CD4-positive, alpha-beta T cell treated with Interferon gamma for 1 hour (primary cell): ENCODE measurements at regions not wholly inside any gene's neighbourhood (a gene's known extent, or its start where the extent isn't known, plus 50 kb on each side); places are given as distances from the start of the nearest gene placed in this dataset.
"Not testable (repeated sequence)": the region's sequence is repeated elsewhere in the genome, so short reads cannot be mapped to it uniquely, and the experiment has no call there.

Source experiments
- DNase-seq: peaks from one replicate; pipeline ENCODE4 v3.0.0-alpha.2; 2020

DNA sequence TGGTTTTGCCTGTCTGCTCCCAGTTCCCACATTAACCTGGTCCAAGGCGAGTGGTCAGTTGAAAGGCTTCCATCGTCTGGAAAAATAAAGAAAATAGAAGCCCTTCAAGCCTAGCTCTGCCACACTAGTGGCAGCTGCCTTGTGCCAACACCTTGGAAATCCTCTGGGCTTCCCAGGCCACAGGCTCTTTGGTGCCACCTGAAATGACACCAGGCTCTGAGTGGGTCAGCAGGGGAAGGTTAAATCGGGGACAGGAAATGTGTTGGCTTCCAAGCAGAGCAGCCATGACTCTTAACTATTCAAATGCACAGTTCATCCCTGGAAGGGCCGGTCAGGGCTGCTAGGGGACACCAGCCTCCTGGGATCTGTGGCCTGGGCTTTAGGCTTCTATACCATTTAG, 558.7 kb downstream of the MATN1 start:
- no peak for DNase-seq

DNA sequence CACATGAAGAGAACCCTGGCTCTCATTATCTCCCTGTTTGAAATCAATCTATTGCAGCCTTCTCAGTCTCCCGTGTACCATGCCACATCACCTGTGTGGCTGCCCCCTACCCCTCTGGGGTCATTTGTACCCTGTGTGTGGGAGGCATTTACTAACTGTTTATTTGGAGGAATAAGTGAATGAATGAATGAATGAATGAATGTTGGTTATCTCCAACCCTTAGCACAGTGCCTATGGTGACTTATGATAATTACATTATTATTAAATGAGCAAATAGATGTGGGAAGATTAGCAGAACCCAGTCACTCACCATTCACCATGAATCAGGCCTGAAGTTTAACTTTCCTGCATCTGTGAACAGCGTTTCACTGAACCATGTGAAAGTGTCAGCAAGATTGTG, 560.8 kb downstream of the MATN1 start:
- DNase-seq, result no peak

DNA sequence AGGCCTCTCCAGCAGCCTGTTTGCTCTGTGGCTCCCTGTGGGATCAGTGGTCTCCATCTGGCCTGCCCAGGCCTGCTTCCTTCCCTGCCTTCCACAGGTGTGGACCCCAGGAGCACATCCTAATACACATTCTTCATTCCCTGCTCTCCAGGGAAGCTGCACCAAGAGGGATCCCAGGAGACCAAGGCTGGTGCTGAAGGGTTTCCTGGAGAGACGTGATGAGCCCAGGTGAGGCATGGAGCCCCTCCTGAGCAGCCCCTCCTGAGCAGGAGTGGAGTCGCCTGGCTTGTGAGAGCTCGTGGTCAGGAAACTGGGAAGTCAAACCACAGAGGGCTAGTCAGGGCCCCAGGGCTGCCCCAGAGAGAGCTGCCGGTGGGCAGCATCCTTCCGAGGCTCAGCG, 561.4 kb downstream of the MATN1 start:
- no peak for DNase-seq

DNA sequence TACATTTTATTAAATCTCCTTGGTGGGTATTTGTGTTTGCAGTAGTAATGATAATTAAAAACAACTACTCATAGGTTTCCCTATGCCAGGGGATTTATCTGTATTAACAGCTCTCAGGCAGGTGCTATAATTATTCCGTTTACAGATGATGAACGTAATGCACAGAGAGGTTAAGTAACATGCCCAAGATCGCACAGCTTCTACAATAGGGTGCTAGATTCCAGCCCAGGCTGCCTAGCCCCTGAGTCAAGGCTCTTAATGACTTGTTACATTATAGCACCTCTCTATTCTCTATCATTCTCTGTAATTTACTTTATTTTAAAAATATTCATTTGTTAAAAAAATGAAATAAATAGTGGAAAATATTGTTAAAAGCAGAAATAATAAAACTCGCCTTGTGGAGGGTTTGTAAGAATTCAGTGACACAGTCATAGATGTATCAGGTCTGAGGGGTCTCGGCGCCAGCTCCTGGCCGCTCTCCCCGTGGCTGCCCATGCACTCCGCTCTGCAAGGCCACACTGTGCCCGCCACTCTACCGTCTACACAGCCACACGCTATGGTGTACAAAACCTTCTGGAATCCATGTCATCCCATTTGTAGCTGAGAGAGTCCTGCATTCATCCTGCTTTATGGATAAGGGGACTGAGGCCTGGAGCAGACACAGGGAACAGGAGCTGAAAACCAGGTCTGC, 562.2 kb downstream of the MATN1 start:
- no peak for DNase-seq

DNA sequence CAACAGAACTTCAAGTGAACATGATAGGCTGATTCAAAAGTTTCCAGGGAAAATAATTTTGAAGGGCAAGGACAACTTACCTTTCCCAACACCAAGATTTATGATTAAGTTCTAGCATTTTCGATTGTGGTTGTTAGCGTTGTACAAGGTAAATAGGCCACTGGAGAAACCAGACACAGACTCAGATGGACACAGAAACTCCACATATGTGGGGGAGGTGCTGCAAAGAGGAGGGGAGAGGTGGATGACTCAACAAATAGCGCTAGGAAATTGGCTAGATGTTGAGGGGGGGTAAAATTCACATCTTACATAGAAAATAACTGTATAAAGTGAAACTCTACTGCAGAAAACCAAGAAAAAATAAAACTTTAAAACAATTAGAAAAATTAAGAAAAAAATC, 564.4 kb downstream of the MATN1 start:
- no peak for DNase-seq

DNA sequence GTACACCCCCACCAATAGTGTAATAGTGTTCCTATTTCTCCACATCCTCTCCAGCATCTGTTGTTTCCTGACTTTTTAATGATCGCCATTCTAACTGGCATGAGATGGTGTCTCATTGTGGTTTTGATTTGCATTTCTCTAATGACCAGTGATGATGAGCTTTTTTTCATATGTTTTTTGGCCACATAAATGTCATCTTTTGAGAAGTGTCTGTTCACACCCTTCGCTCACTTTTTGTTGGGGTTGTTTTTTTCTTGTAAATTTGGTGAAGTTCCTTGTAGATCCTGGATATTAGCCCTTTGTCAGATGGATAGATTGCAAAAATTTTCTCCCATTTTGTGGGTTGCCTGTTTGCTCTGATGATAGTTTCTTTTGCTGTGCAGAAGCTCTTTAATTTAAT, 567.7 kb downstream of the MATN1 start:
- not testable (repeated sequence) for DNase-seq

DNA sequence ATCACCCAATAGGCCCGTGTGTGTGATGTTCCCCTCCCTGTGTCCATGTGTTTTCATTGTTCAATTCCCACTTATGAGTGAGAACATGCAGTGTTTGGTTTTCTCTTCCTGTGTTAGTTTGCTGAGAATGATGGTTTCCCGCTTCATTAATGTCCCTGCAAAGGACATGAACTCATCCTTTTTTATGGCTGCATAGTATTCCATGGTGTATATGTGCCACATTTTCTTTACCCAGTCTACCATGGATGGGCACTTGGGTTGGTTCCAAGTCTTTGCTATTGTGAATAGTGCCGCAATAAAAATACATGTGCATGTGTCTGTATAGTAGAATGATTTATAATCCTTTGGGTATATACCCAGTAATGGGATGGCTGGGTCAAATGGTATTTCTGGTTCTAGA, 568.1 kb downstream of the MATN1 start:
- not testable (repeated sequence) for DNase-seq

DNA sequence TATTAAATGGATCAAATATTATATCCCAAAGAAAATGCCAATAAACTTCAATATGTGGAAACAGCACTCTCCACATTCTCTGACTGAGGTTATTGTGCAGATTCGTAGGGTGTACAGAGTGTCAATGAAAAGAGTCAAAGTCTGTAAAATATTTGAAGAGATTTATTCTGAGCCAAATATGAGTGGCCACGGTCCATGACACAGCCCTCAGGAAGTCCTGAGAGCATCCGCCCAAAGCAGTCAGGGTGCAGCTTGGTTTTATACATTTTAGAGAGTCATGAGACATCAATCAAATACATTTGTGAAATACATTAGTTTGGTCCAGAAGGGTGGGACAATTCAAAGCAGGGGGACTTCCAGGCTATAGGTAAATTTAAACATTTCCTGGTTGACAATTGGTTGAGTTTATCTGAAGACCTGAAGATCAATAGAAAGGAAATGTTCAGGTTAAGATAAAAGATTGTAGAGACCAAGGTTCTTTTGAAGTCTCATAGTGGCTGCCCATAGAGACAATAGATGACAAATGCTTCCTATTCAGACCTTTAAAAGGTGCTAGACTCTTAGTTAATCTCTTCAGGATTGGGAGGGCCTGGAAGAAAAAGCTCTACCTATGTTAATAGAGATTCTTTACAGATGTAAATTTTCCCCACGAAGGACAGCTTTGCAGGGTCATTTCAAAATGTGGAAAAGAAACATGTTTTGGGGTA, 569.5 kb downstream of the MATN1 start:
- DNase-seq, result no peak

DNA sequence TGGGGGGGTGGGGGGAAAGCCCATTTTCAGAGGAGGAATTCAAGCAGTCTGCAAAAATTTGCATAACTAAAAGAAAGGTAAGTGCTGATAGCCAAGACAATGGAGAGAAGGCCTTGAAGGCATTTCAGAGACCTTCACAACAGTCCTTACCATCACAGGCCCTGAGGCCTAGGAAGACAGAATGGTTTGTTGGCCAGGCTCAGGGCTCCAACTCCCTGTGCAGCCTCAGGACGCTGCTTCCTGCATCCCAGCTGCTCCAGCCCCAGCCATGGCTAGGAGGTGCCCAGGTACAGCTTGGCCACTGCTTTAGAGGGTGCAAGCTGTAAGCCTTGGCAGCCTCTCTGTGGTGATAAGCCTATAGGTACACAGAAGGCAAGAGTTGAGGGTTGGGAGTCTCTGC, 571.6 kb downstream of the MATN1 start:
- DNase-seq, result no peak

DNA sequence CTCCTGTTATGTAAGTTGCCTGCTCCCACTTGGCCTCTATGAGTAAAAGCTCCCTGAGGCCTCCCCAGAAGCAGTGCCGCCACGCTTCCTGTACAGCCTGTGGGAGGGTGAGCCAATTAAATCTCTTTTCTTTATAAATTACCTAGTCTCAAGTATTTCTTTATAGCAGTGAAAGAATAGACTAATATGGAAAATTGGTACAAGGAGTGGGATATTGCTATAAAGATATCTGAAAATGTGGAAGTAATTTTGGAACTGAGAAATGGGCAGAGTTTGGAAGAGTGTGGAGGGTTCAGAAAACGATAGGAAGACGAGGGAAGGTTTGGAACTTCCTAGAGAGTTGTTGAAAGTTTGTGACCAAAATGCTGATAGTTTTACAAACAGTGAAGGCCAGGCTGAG, 572.3 kb downstream of the MATN1 start:
- no peak for DNase-seq

DNA sequence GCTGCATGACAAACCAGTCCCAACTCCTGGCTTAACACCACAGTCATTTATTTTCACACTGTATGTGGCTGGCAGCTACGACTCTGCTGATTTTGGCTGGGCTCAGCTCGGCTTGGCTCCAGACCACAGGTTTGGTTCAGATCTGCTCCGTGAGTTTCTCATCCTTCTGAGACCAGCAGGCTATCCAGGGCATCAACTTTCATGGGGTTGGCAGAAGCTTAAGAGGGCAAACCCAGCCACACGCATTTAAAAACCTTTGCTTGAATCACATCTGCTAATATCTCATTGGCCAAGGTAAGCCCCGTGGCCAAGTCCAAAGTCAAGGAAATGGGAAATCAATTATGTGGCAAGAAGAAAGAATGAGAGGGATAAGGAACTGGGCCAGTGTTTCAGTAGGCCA, 574.2 kb downstream of the MATN1 start:
- DNase-seq, result no peak

DNA sequence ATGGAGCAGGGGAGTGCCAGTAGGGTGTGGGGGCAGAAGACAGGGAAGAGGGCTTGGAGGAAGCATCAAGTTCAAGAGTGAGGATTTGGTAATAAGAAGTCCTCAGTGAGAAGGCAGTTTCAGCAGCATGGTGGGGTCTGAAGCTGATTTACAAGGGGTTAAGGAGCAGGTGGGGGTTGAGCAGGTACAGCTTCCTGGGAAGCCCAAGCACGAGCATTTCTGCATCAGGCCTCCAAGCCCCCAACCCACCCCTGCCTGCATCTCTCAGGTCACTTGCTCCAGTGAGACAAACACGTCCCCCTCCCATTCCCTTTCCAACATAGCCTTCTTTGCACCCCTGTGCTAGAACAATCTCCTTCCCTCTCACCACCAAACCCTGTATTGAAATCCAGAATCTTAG, 574.7 kb downstream of the MATN1 start:
- no peak for DNase-seq

DNA sequence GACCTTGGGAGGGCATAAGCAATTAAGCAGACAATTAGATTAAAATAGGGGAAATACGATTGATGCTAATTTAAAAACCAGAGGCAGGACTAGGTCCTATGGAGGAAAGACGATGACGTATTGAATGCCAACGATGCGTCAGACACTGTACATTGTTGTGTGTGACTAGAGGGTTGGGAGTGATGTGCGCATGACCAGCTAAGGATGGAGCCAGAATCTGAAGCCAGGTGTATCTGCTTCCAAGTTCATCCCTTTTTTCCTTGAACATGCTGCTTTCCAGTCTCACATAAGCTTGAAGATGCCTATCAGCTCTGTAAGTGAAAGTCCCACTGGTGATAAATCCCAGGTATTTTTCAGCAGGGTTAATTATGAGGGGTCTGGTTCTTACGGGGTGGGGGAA, 576.2 kb downstream of the MATN1 start:
- DNase-seq, result no peak

DNA sequence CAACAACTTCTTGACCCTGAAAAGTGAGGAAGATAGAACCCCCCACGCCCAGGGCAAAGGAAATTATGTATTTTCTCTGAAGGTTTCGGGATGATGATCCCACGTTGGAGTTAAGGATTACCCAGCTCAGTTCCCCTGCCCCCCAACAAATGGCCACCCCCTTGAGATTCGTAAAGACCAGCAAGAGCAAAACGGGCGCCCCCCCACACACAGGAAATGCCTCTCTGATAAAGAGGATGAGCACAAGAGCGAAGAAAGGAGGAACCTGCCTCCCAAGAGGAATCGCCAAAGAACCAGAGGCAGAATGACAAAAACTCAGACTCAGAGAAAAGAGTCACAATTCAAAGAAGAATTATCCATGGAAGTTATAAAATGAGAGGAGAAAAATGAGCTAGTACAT, 576.9 kb downstream of the MATN1 start:
- DNase-seq, result no peak

DNA sequence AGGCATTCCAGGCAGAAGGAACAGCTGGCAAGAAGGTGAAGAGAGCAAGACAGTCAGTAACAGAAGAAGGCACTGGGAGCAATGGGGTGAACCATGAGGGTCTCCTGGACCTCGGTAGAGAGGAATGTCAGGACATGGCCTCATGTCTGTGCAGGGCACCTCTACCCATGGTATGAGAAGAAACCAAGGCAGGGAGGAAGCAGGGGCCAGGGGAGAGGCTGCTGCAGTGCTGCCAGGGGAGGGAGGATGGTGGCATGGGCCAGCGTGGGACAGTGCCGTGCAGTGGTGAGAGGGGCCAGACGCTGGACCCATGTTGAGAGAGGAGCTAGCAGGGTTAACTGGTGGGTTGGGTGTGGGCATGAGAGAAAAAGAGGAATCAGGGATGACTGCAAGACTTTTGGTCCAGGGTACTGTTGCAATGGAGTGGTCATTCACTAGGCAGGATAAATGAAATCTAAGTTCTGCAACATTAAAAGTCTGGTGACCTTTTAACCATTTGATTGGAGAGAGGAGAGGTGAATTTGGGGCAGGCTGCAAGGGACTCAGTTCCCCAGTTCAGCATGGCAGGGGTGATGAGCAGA, 577.6 kb downstream of the MATN1 start:
- no peak for DNase-seq

DNA sequence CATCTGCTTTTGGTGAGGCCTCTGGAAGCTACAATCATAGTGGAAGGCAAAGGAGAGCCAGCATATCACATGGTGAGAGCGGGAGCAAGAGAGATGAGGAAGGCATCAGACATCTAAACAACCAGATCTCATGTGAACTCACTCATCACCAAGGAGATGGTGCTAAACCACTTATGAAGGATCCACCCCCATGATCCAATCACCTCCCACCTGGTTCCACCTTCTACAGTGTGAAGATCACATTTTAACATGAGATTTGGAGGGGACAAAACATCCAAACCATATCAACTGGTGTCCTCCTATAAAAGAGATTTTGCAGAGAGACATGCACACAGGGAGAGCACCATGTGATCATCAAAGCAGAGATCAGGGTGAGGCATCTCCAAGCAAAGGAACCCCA, 578.6 kb downstream of the MATN1 start:
- DNase-seq, result no peak

DNA sequence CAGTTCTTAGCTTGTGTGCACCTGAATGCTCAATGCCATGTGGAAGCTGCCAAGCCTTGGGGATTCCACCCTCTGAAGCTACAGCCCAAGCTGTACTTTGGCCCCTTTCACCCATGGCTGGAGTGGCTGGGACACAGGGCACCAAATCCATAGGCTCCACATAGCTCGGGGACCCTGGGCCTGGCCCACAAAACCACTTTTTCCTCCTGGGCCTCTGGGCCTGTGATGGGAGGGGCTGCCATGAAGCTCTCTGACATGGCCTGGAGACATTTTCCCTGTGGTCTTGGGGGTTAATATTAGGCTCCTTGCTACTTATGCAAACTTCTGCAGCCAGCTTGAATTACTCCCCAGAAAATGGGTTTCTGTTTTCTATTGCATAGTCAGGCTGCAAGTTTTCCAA, 579.9 kb downstream of the MATN1 start:
- no peak for DNase-seq

DNA sequence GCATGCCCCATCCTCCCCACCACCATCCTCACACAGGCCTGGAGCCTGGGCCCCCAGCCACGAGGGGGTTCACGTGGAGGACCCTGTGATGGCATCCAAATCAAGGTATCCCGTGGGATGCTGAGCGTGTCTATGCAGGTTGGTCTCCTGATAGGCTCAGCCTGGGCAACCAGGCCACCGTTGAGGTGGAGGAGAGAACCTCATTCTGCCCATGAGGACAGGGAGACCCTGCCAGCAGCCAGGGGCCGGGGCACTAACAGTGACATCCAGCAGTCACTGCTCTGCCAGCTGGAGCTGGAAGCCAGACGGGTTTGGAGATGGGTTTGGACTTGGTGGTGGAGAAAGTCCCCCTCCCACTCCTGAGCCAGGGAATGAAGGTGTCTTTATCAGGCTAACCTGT, 582.8 kb downstream of the MATN1 start:
- DNase-seq, result no peak

DNA sequence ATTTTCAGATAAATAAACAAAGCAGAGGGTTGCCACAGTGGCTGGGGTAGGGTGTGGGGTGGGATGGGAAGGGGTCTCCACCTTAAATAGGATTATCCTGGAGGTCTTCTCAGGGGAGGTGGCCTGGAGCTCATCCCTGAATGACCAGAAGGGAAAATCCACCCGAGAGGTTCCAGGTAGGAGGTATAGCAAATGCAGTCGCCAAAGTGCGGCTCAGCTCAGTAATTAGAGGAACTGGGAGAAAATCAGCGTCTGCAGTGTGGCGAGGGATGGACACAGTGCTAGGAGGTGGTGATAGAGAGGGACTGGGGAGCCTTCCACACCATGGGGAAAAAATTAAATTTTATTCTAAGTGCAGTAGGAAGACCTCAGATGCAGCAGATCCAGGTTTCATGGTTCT, 584.5 kb downstream of the MATN1 start:
- DNase-seq, result no peak

DNA sequence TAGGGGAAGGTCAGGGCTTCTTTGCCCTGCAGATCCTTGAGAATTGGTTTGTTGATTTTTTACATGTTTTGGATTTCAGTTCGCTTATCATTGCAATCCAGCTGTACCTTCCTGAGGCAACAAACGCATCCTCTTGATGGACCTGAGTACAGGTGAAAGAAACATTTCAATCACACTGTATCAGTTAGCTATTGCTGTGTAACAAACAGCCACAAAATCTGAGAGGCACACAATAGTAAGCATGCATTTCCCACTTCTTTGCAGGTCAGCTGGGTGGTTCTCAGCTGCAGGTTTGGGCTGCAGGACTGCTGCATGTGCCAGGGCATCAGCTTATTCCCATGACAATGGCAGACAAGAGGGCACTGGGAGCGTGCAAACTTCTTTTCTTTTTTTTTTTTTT, 586.4 kb downstream of the MATN1 start:
- no peak for DNase-seq

DNA sequence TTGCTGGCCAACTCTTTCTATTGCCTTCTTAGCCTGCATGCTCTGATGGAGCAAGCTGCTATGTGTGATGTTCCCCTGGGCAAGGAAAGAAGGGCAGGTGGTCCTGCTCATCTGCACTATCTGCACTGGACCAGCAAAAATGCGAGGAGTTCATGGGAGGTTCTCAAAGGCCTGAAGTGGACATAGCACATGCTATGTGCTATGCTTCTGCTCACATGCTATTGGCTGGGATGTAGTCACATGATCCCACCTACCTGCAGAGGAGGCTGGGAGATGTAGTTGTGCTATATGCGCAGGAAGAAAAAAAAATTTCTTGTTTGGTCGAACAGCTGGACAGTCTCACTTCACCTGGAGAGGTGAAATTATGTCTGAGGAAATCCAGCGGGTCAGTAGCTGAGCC, 587.7 kb downstream of the MATN1 start:
- no peak for DNase-seq

DNA sequence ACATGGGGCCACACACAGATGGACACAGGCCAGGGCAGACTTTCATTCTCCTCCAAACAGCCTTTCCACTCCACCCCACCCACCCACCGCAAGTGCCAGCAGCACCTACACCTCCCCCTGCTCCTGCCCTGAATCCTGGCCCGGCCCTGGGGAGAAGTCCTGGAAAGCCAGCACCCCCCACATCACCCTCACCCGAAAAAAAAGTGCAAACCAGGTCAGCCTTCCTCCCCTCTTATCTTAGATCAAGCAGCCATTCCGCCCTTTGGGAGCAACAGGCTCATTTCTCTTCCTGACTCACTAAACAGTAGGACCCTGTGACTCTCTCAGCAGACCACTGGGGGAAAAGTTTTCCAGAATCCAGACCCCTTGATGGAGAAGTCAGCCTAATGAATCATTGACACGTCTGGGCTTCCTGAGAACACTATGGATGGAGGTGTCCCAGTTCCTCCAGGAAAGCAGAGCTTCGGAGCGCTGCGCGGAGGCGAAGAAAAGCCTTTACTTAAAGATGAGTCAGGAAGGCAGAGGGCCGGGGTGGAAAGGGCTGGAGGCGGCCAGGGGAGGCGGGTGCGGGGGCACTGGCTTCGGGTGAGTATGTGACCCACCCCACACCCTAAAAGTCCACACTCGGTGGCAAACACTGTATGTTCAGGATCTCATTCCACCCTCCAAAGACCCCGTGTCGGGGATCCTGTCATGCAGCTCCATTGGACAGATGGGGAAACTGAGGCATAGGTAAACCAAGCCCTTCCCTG, 588.7 kb downstream of the MATN1 start:
- no peak for DNase-seq

DNA sequence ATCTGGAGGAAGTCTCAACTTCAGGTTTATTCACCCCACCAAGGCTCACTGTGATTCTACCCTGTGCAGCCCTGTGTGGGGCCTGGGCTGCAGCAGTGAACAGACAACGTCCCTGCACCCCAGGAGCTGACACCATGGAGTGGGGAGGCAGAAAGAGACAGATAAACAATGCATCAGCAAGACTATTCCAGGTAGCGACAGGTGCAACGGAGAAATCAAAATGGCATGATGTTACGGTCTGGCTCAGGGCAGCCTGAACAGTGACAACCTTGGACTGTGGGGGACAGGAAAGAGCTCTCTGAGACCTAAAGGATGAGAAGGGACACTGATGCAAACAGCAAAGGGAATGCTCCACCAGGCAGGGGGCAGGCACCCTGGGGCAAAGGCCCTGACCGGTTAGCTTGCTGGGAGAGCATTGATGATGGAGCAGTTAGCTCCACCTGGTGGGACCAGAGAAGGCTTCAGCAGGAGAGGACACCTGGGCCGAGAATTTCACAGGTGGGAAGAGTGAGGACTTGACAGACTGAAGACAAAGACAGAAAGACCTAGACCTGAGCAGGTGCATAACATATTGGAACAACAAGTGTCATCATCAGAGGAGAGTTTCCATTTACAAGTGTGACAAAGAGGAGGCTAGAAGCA, 589.9 kb downstream of the MATN1 start:
- no peak for DNase-seq
